Caco-2 (cell line): ENCODE measurements at regions not wholly inside any gene's neighbourhood (a gene's known extent, or its start where the extent isn't known, plus 50 kb on each side); places are given as distances from the start of the nearest gene placed in this dataset.

Experiments used
- BruUV-seq: library from RNA; stranded (reverse); fragments of 400-500 nt; replicated peaks from 2 replicates; lab custom pipeline; 2021; lab: Mats Ljungman, UMichigan
- CTCF ChIA-PET: fragments of 300-600 bp; sonication (Branson Sonifier 250); formaldehyde crosslinking; loops from one replicate; lab custom pipeline; 2022; ENCODE audit warnings: antibody characterized with exemption; lab: Charles Lee
- POLR2A ChIA-PET: fragments of 300-600 bp; sonication (Branson Sonifier 250); formaldehyde crosslinking; loops from one replicate; lab custom pipeline; 2022; ENCODE audit warnings: antibody characterized with exemption; lab: Charles Lee
- DNase-seq, 2 experiments: peaks; one replicate each; pipeline versions ENCODE4 v3.0.0 to v3.0.0-alpha.2; 2020 to 2022
- H3K27me3 ChIP-seq: replicated peaks from 2 replicates; pipeline ENCODE4 v1.6.0; 2011; ENCODE audit warnings: low read length; ENCODE audit not compliant: control insufficient read depth, insufficient read depth
- H3K36me3 ChIP-seq: 2 replicates; pipeline ENCODE4 v1.5.1; 2011; ENCODE audit warnings: low read length; ENCODE audit not compliant: control insufficient read depth, insufficient read depth
- H3K4me1 ChIP-seq: fragments of 250-450 bp; sonication (Bioruptor Pico); 2 replicates; pipeline ENCODE4 v1.5.1; 2020; ENCODE audit warnings: mild to moderate bottlenecking
- H3K4me3 ChIP-seq: 2 replicates; pipeline ENCODE4 v1.5.1; 2011; ENCODE audit warnings: low read depth, mild to moderate bottlenecking, control low read depth, low read length
- H3K9me3 ChIP-seq: fragments of 250-450 bp; sonication (Bioruptor Pico); 2 replicates; pipeline ENCODE4 v1.5.1; 2020; ENCODE audit warnings: mild to moderate bottlenecking, moderate library complexity
- H3K27ac Mint-ChIP-seq: one replicate; pipeline ENCODE4 v1.8.0; 2022; ENCODE audit warnings: mixed read lengths; ENCODE audit not compliant: unreplicated experiment
- H3K27me3 Mint-ChIP-seq: one replicate; pipeline ENCODE4 v1.8.0; 2022; ENCODE audit warnings: mixed read lengths; ENCODE audit not compliant: insufficient read depth, unreplicated experiment
- H3K36me3 Mint-ChIP-seq: one replicate; pipeline ENCODE4 v1.8.0; 2022; ENCODE audit warnings: mild to moderate bottlenecking, mixed read lengths; ENCODE audit not compliant: insufficient read depth, unreplicated experiment
- H3K4me1 Mint-ChIP-seq: one replicate; pipeline ENCODE4 v1.8.0; 2022; ENCODE audit warnings: low read depth, mixed read lengths; ENCODE audit not compliant: unreplicated experiment
- H3K4me3 Mint-ChIP-seq: one replicate; pipeline ENCODE4 v1.8.0; 2022; ENCODE audit warnings: mild to moderate bottlenecking, moderate library complexity, mixed read lengths; ENCODE audit not compliant: unreplicated experiment
- H3K9me3 Mint-ChIP-seq: one replicate; pipeline ENCODE4 v1.8.0; 2022; ENCODE audit warnings: mixed read lengths; ENCODE audit not compliant: unreplicated experiment
- CTCF ChIP-seq, 2 experiments: fragments of 200-600 bp in 1 of 2; IDR thresholded peaks; 1 replicate in 1 of 2; 2 replicates in 1 of 2; pipeline versions ENCODE4 v1.5.1 to v1.8.0; 2011 to 2022; ENCODE audit warnings: antibody characterized with exemption in 1 of 2, control low read depth in 1 of 2, inconsistent platforms in 1 of 2, low read depth in 1 of 2, low read length in 1 of 2, mild to moderate bottlenecking in 1 of 2, moderate library complexity in 1 of 2; ENCODE audit not compliant: insufficient read depth in 1 of 2, severe bottlenecking in 1 of 2, unreplicated experiment in 1 of 2
- intact Hi-C: fragments of 100-400 bp; cut with micrococcal nuclease; formaldehyde crosslinking; loops from one replicate; pipeline ENCODE4 v1.10.0; 2022; ENCODE audit not compliant: unreplicated experiment

- Histone ChIP-seq H3K36me3 (no peaks in the 10 kb centered on the region), H3K27me3 (no peaks in the 10 kb centered on the region; the same call in 1 of the 2 replicates), H3K4me3 (no peak overlapping the region), H3K4me1 (no peaks in the 10 kb centered on the region), H3K9me3 (no peaks in the 10 kb centered on the region)
- no peaks in the 10 kb centered on the region for H3K4me1 Mint-ChIP-seq
- ChIA-PET POLR2A (no interaction called here), CTCF (no interaction called here)
- no peaks in the 10 kb centered on the region for H3K9me3 Mint-ChIP-seq
- H3K36me3 Mint-ChIP-seq = no peaks in the 10 kb centered on the region
- no peak overlapping the region for H3K4me3 Mint-ChIP-seq
- no peak overlapping the region for H3K27ac Mint-ChIP-seq
- no peak for DNase-seq
- TF ChIP-seq CTCF (IDR thresholded peaks at IDR 0.05; ENCODE audit: insufficient read depth in 1 of 2, low read depth in 1 of 2, low read length in 1 of 2, severe bottlenecking in 1 of 2, unreplicated experiment in 1 of 2) = no peak
- intact Hi-C loops = no loop called here
- peaks cover 3% of the 10 kb centered on the region for H3K27me3 Mint-ChIP-seq
- BruUV-seq = no TSS peak
Measured at GRCh38 chr7:21086688-21087087, 300.0 kb upstream of the SP8 start.

GRCh38 chr7:21089653-21090052 lies 303.0 kb upstream of the SP8 start:
- peaks cover 16% of the 10 kb centered on the region for H3K4me1 Mint-ChIP-seq
- Histone ChIP-seq H3K4me3 (no peak overlapping the region), H3K36me3 (no peaks in the 10 kb centered on the region), H3K4me1 (no peaks in the 10 kb centered on the region; the same call in 1 of the 2 replicates), H3K9me3 (no peaks in the 10 kb centered on the region), H3K27me3 (no peaks in the 10 kb centered on the region)
- BruUV-seq = no TSS peak
- peaks cover 3% of the 10 kb centered on the region for H3K27me3 Mint-ChIP-seq
- DNase-seq = no peak
- H3K9me3 Mint-ChIP-seq = peaks cover 10% of the 10 kb centered on the region
- POLR2A ChIA-PET = no interaction called here
- TF ChIP-seq CTCF (IDR thresholded peaks at IDR 0.05; ENCODE audit: insufficient read depth in 1 of 2, low read depth in 1 of 2, low read length in 1 of 2, severe bottlenecking in 1 of 2, unreplicated experiment in 1 of 2) = no peak
- no peaks in the 10 kb centered on the region for H3K36me3 Mint-ChIP-seq
- intact Hi-C loops = no loop called here
- no peak overlapping the region for H3K27ac Mint-ChIP-seq
- H3K4me3 Mint-ChIP-seq = no peak overlapping the region
- CTCF ChIA-PET = no interaction called here

- no peaks in the 10 kb centered on the region for H3K27me3 Mint-ChIP-seq
- H3K4me3 ChIP-seq = no peak overlapping the region
- H3K36me3 Mint-ChIP-seq = no peaks in the 10 kb centered on the region
- no peak overlapping the region for H3K4me3 Mint-ChIP-seq
- no peaks in the 10 kb centered on the region for H3K36me3 ChIP-seq
- intact Hi-C loops = no loop called here
- DNase-seq = no peak
- ChIA-PET POLR2A (no interaction called here), CTCF (interaction anchor here (0.6 kb wide), 1 partner anchor 435 kb away, joined by 3 read pairs; no protein-coding TSS in a partner anchor)
- H3K4me1 ChIP-seq = no peaks in the 10 kb centered on the region; the same call in 1 of the 2 replicates
- peaks cover 10% of the 10 kb centered on the region for H3K9me3 Mint-ChIP-seq
- H3K9me3 ChIP-seq = no peaks in the 10 kb centered on the region
- peaks cover 18% of the 10 kb centered on the region for H3K4me1 Mint-ChIP-seq
- H3K27ac Mint-ChIP-seq = no peak overlapping the region
- BruUV-seq = no TSS peak
- no peak for TF ChIP-seq CTCF (IDR thresholded peaks at IDR 0.05; ENCODE audit: insufficient read depth in 1 of 2, low read depth in 1 of 2, low read length in 1 of 2, severe bottlenecking in 1 of 2, unreplicated experiment in 1 of 2)
- no peaks in the 10 kb centered on the region for H3K27me3 ChIP-seq
Measured at GRCh38 chr7:21092766-21093702, 306.3 kb upstream of the SP8 start.
